ENCODE measurements at regions not wholly inside any gene's neighbourhood (a gene's known extent, or its start where the extent isn't known, plus 50 kb on each side); places are given as distances from the start of the nearest gene placed in this dataset.

- ChIA-PET POLR2A (no interaction called here), CTCF (interaction anchor here (0.6 kb wide), 1 partner anchor 15 kb away, joined by 4 read pairs; no protein-coding TSS in a partner anchor)
- DNase-seq, result no peak
- TF ChIP-seq EZH2 (IDR thresholded peaks at IDR 0.05; ENCODE audit: borderline replicate concordance, insufficient read depth, low read depth, low read length, poor library complexity, severe bottlenecking), result no peak
- TF ChIP-seq, protein P1, sequence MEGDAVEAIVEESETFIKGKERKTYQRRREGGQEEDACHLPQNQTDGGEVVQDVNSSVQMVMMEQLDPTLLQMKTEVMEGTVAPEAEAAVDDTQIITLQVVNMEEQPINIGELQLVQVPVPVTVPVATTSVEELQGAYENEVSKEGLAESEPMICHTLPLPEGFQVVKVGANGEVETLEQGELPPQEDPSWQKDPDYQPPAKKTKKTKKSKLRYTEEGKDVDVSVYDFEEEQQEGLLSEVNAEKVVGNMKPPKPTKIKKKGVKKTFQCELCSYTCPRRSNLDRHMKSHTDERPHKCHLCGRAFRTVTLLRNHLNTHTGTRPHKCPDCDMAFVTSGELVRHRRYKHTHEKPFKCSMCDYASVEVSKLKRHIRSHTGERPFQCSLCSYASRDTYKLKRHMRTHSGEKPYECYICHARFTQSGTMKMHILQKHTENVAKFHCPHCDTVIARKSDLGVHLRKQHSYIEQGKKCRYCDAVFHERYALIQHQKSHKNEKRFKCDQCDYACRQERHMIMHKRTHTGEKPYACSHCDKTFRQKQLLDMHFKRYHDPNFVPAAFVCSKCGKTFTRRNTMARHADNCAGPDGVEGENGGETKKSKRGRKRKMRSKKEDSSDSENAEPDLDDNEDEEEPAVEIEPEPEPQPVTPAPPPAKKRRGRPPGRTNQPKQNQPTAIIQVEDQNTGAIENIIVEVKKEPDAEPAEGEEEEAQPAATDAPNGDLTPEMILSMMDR (IDR thresholded peaks at IDR 0.05), result no peak
- Histone ChIP-seq H3K36me3 (replicated peaks in 1 of 2; ENCODE audit: control extremely low read depth in 1 of 2, control insufficient read depth in 1 of 2, extremely low read depth in 1 of 2, insufficient read depth in 2 of 2, low read length in 1 of 2) (no peaks in the 10 kb centered on the region), H3K4me1 (ENCODE audit: control insufficient read depth in 2 of 2, insufficient read depth in 2 of 2, low read length in 2 of 2) (no peaks in the 10 kb centered on the region), H3K4me3 (ENCODE audit: control extremely low read depth in 1 of 5, extremely low read depth in 1 of 5, insufficient read depth in 1 of 5, low read depth in 2 of 5, low read length in 4 of 5) (no peak overlapping the region), H2AFZ (ENCODE audit: insufficient read depth, low read depth, low read length, poor library complexity, severe bottlenecking) (no peak overlapping the region), H3K9ac (ENCODE audit: low read length) (no peak overlapping the region), H4K20me1 (ENCODE audit: control insufficient read depth, insufficient read depth, low read length, poor library complexity, severe bottlenecking) (no peaks in the 10 kb centered on the region), H3K79me2 (ENCODE audit: control insufficient read depth, insufficient read depth, low read length) (no peaks in the 10 kb centered on the region), H3K9me3 (ENCODE audit: control extremely low read depth in 1 of 3, control insufficient read depth in 2 of 3, insufficient read depth in 1 of 3, low read length in 2 of 3) (peaks cover 0 to 10% (median 6%) of the 10 kb centered on the region in 3 donors), H3K4me2 (replicated peaks; ENCODE audit: low read depth, low read length, poor library complexity, severe bottlenecking) (no peak overlapping the region), H3K27me3 (replicated peaks in 1 of 4; ENCODE audit: control extremely low read depth in 1 of 4, control insufficient read depth in 3 of 4, insufficient read depth in 4 of 4, low read length in 3 of 4) (no peaks in the 10 kb centered on the region), H3K27ac (ENCODE audit: low read length in 2 of 2) (no peak overlapping the region)
- WGBS (ENCODE audit: insufficient coverage), result 0% methylated on average over 1 of the region's 2 CpGs
- ATAC-seq (ENCODE audit: low read depth), result no peak
- H3K9me3 Mint-ChIP-seq (ENCODE audit: insufficient read depth), result peaks cover 6% of the 10 kb centered on the region
- intact Hi-C loops (cut with micrococcal nuclease), result no loop called here
- H3K27me3 Mint-ChIP-seq, result peaks cover 4% of the 10 kb centered on the region
- H3K27ac Mint-ChIP-seq, result no peak overlapping the region
- H3K4me1 Mint-ChIP-seq, result no peaks in the 10 kb centered on the region
- no peak overlapping the region for H3K4me3 Mint-ChIP-seq
These were observed 137.5 kb upstream of the PRR23C start for GRCh38 chr3:139182143-139182542.

GRCh38 chr3:139182598-139182997 lies 137.9 kb upstream of the PRR23C start:
- ATAC-seq (ENCODE audit: low read depth) (no peak), DNase-seq (no peak)
- ChIA-PET POLR2A (no interaction called here), CTCF (no interaction called here)
- TF ChIP-seq, protein P1 (IDR thresholded peaks at IDR 0.05), result no peak
- TF ChIP-seq EZH2 (IDR thresholded peaks at IDR 0.05; ENCODE audit: borderline replicate concordance, insufficient read depth, low read depth, low read length, poor library complexity, severe bottlenecking), result no peak
- H3K9me3 ChIP-seq (ENCODE audit: control extremely low read depth in 1 of 3, control insufficient read depth in 2 of 3, insufficient read depth in 1 of 3, low read length in 2 of 3), result peaks cover 0 to 10% (median 6%) of the 10 kb centered on the region in 3 donors
- Mint-ChIP-seq H3K9me3 (ENCODE audit: insufficient read depth) (peaks cover 6% of the 10 kb centered on the region), H3K4me1 (no peaks in the 10 kb centered on the region), H3K27ac (no peak overlapping the region), H3K4me3 (no peak overlapping the region), H3K27me3 (peaks cover 4% of the 10 kb centered on the region)
- H3K27me3 ChIP-seq (replicated peaks in 1 of 4; ENCODE audit: control extremely low read depth in 1 of 4, control insufficient read depth in 3 of 4, insufficient read depth in 4 of 4, low read length in 3 of 4), result no peaks in the 10 kb centered on the region
- WGBS (ENCODE audit: insufficient coverage), result 74% methylated on average over 2 of the region's 2 CpGs
- H4K20me1 ChIP-seq (ENCODE audit: control insufficient read depth, insufficient read depth, low read length, poor library complexity, severe bottlenecking), result no peaks in the 10 kb centered on the region
- H3K27ac ChIP-seq (ENCODE audit: low read length in 2 of 2), result no peak overlapping the region
- H3K4me3 ChIP-seq (ENCODE audit: control extremely low read depth in 1 of 5, extremely low read depth in 1 of 5, insufficient read depth in 1 of 5, low read depth in 2 of 5, low read length in 4 of 5), result no peak overlapping the region
- H3K4me2 ChIP-seq (replicated peaks; ENCODE audit: low read depth, low read length, poor library complexity, severe bottlenecking), result no peak overlapping the region
- no peaks in the 10 kb centered on the region for H3K36me3 ChIP-seq (replicated peaks in 1 of 2; ENCODE audit: control extremely low read depth in 1 of 2, control insufficient read depth in 1 of 2, extremely low read depth in 1 of 2, insufficient read depth in 2 of 2, low read length in 1 of 2)
- no peak overlapping the region for H3K9ac ChIP-seq (ENCODE audit: low read length)
- intact Hi-C loops (cut with micrococcal nuclease), result no loop called here
- H3K4me1 ChIP-seq (ENCODE audit: control insufficient read depth in 2 of 2, insufficient read depth in 2 of 2, low read length in 2 of 2), result no peaks in the 10 kb centered on the region
- H2AFZ ChIP-seq (ENCODE audit: insufficient read depth, low read depth, low read length, poor library complexity, severe bottlenecking), result no peak overlapping the region
- H3K79me2 ChIP-seq (ENCODE audit: control insufficient read depth, insufficient read depth, low read length), result no peaks in the 10 kb centered on the region

Data from B cell (primary cell).